Right atrium auricular region (tissue), 2 donors: ENCODE measurements at regions not wholly inside any gene's neighbourhood (a gene's known extent, or its start where the extent isn't known, plus 50 kb on each side); places are given as distances from the start of the nearest gene placed in this dataset.

Experiments used
- DNase-seq: peaks from one replicate; pipeline ENCODE4 v3.0.0-alpha.2; 2019; ENCODE audit warnings: low spot score
- H3K27ac ChIP-seq, 2 donors: fragments of 200-600 bp; sonication (generic); 1 replicate in 1 of 2; 2 replicates in 1 of 2; pipeline ENCODE4 v1.5.1; 2016 to 2019
- H3K27me3 ChIP-seq, 2 donors: fragments of 200-600 bp; sonication (generic); one replicate each; pipeline versions ENCODE4 v1.5.1 to v1.6.0; 2017 to 2019
- H3K36me3 ChIP-seq: fragments of 200-600 bp; sonication (generic); one replicate; pipeline ENCODE4 v1.5.1; 2016
- H3K4me1 ChIP-seq, 2 donors: fragments of 200-600 bp; sonication (generic); one replicate each; pipeline versions ENCODE4 v1.5.1 to v1.6.0; 2017 to 2019
- H3K4me3 ChIP-seq, 2 donors: fragments of 200-600 bp; sonication (generic); 1 replicate in 1 of 2; 2 replicates in 1 of 2; pipeline ENCODE4 v1.5.1; 2017 to 2019; ENCODE audit warnings: mild to moderate bottlenecking in 1 of 2, moderate library complexity in 1 of 2
- H3K9me3 ChIP-seq, 2 donors: fragments of 200-600 bp; sonication (generic); one replicate each; pipeline ENCODE4 v1.5.1; 2019
- CTCF ChIP-seq, 2 donors: fragments of 200-600 bp; sonication (generic); IDR thresholded peaks; one replicate each; pipeline ENCODE4 v1.5.1; 2019; ENCODE audit warnings: antibody characterized with exemption in 2 of 2

GRCh38 chr4:123060039-123060770, 137.8 kb upstream of the NUDT6 start:
- no peak for TF ChIP-seq CTCF (IDR thresholded peaks at IDR 0.05)
- Histone ChIP-seq H3K27ac (no peak overlapping the region), H3K27me3 (no peaks in the 10 kb centered on the region), H3K9me3 (no peaks in the 10 kb centered on the region), H3K4me3 (no peak overlapping the region), H3K4me1 (no peaks in the 10 kb centered on the region), H3K36me3 (no peaks in the 10 kb centered on the region)
- DNase-seq, result no peak

GRCh38 chr4:123064390-123064789, 142.0 kb upstream of the NUDT6 start:
- no peaks in the 10 kb centered on the region for H3K36me3 ChIP-seq
- DNase-seq, result no peak
- no peaks in the 10 kb centered on the region for H3K4me1 ChIP-seq
- H3K27me3 ChIP-seq, result no peaks in the 10 kb centered on the region
- H3K27ac ChIP-seq, result no peak overlapping the region
- H3K4me3 ChIP-seq, result no peak overlapping the region
- no peaks in the 10 kb centered on the region for H3K9me3 ChIP-seq
- TF ChIP-seq CTCF (IDR thresholded peaks at IDR 0.05), result no peak

- H3K9me3 ChIP-seq, result no peaks in the 10 kb centered on the region
- H3K4me3 ChIP-seq, result no peak overlapping the region
- no peaks in the 10 kb centered on the region for H3K27me3 ChIP-seq
- H3K4me1 ChIP-seq, result no peaks in the 10 kb centered on the region
- H3K36me3 ChIP-seq, result no peaks in the 10 kb centered on the region
- DNase-seq, result no peak
- no peak overlapping the region for H3K27ac ChIP-seq
- no peak for TF ChIP-seq CTCF (IDR thresholded peaks at IDR 0.05)
Observed at GRCh38 chr4:123068081-123068480, 145.7 kb upstream of the NUDT6 start.

- Histone ChIP-seq H3K27ac (no peak overlapping the region), H3K36me3 (no peaks in the 10 kb centered on the region), H3K27me3 (no peaks in the 10 kb centered on the region), H3K9me3 (no peaks in the 10 kb centered on the region), H3K4me1 (no peaks in the 10 kb centered on the region), H3K4me3 (no peak overlapping the region)
- DNase-seq, result no peak
- TF ChIP-seq CTCF (IDR thresholded peaks at IDR 0.05), result no peak
Observed at GRCh38 chr4:123072060-123072459, 149.7 kb upstream of the NUDT6 start.

GRCh38 chr4:123073650-123074049, 151.3 kb upstream of the NUDT6 start:
- H3K9me3 ChIP-seq, result no peaks in the 10 kb centered on the region
- TF ChIP-seq CTCF (IDR thresholded peaks at IDR 0.05), result no peak
- no peaks in the 10 kb centered on the region for H3K4me1 ChIP-seq
- no peaks in the 10 kb centered on the region for H3K27me3 ChIP-seq
- H3K27ac ChIP-seq, result no peak overlapping the region
- no peak for DNase-seq
- H3K36me3 ChIP-seq, result no peaks in the 10 kb centered on the region
- H3K4me3 ChIP-seq, result no peak overlapping the region

- H3K4me3 ChIP-seq, result no peak overlapping the region
Observed at GRCh38 chr4:123077330-123077729, 154.9 kb upstream of the NUDT6 start.

More at GRCh38 chr4:123077330-123077729, 154.9 kb upstream of the NUDT6 start:
- DNase-seq, result no peak
- Histone ChIP-seq H3K36me3 (no peaks in the 10 kb centered on the region), H3K9me3 (no peaks in the 10 kb centered on the region), H3K4me1 (no peaks in the 10 kb centered on the region), H3K27me3 (no peaks in the 10 kb centered on the region), H3K27ac (no peak overlapping the region)
- TF ChIP-seq CTCF (IDR thresholded peaks at IDR 0.05), result no peak
